ENCODE measurements at regions not wholly inside any gene's neighbourhood (a gene's known extent, or its start where the extent isn't known, plus 50 kb on each side); places are given as distances from the start of the nearest gene placed in this dataset.
"Not testable (repeated sequence)": the region's sequence is repeated elsewhere in the genome, so short reads cannot be mapped to it uniquely, and the experiment has no call there.

DNA sequence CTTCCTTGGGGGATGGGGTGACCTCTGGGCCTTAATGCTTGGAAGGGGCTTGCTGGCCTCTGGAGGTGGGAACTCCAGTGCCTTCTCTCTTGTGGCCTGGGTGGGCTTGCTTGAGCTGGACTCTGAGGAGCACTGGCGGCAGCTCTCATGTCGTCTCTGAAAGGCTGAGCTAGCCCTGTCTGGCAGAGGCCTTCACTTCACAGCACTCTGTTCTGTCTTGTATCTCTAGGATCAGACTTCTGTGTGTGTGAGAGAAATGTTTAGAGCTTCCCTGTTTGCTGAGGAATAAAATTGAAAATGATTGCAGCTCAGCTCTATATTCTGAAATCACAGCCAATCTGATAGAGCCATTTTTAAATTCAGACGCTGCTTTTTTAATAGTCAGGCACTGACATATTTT is 185.3 kb downstream of the KCNRG start:
- no peak for DNase-seq

DNA sequence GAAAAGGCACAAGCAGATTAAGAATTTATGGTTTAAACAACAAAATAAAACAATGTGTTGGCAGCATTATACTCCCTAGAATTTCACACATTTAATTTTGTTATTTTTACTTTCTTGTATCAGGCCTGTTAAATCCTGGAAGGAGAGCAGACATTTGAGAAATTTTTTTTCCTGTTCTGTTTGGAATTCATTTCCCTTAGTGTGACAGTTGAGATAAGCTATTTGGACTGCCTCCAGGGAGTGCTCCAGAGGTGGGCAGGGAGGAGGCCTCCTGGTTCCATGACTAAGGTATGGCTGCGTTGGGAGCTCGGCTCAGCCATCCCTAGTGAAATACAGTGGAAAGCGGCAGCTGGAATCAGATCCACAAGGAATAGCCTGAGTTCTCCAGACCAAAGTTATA is 185.7 kb downstream of the KCNRG start:
- no peak for DNase-seq

DNA sequence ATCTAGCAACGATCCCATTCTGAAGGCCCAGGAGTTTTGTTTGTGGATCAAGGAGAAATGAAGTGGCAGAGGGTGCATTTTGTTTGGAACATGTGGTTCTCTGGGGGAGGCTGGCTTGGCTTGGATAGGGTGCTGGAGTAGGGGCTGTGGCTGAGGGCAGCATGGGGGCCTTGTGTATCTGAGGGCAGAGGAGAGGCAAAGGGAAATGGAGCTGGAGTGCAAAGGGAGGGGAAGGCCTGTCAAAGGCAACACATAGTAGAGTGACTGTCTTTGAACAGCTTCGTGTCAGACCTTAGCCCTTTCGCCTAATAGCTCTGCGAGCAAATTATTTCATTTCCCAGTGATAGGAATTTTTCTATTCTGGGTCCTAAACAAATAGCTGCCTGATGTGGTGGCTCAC is 187.2 kb downstream of the KCNRG start:
- no peak for DNase-seq

DNA sequence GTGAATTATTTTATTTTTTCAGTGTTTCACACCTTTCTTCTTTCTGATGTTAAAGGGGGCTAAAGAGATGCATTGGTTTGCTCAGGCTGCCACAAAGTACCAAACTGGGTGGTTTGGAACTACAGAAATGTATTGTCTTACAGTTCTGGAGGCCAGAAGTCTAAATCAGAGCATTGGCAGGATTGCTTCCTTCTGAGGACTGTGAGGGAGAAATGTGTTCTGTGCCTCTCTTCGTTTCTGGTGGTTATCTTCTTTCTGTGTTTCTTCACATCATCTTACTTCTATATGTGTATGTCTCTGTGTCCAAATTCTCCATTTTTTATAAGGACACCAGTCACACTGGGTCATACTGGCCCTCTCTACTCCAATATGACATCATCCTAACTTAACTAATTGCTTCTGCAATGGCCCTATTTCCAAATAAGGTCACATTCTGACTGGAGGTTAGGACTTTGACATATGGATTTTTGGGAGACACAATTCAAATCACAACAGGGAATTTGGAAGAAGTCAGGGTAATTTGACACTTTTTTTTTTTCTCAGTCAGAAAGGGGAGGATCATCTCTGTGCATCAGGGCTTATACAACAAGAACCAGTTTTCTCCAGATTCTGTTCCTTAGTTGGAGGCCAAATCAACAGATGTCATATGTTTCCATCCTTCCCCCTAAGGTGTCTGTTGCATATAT is 188.2 kb downstream of the KCNRG start:
- no peak for DNase-seq

DNA sequence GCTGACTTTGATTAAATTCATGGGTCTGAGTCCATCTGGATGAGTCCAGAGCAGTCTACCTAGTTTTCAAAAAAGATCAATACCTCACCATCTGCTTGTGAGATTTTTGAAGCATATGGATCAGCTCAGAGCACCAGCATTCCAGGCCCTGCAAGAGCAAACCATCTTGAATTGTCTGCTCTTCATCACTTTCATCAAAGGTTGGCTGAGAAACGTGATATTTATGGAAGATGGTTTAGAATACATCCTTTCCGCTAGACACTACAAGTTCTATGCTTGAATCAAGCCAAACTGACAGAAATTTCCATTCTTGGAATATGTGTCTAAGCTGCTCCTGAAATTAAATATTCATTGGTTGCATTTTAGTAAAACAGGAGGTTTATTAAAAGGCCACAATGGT is 190.3 kb downstream of the KCNRG start:
- no peak for DNase-seq

DNA sequence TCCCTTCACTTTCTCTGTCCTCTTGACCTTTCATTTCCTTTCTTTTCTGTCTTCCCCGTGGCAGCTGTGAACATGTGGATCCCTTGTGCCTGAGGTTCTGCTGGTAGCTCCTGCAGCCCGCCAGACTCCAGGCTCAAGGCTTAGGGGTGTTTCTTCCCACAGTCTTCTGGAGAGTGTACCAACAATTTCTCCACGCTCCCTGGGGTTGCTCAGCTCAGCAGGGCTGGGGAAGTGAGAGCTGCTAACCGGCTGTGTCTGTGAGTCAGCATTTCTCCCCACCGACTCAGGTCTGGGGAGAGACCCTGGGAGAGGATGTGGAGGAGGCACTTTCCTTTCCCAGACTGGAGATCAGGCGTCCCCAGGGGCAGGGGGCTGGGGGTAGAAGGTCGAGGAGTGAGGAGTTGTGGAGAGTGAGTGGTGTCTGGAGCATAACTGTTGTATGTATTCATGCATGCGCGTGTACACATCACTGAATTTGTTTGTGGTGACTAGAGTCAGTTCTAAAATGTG is 193.6 kb downstream of the KCNRG start:
- DNase-seq, result no peak

DNA sequence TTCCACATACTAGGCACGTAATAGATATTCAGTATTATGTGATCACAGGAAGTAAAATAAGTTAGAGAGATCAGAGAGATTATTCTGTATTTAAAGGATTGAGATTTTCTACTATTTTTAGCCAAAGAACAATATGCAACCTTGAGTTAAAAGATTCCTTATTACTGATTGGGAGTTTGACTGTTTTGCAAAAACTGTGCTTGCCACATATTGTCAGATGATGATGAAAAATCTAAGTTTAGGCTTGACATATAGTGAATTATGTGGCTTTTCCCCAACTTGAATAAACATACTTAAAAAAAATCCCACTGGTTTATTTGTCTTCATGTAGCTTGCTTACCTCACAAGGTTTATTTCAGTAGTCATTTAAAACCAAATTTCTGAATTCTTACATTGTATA is 194.4 kb downstream of the KCNRG start:
- DNase-seq, result no peak

DNA sequence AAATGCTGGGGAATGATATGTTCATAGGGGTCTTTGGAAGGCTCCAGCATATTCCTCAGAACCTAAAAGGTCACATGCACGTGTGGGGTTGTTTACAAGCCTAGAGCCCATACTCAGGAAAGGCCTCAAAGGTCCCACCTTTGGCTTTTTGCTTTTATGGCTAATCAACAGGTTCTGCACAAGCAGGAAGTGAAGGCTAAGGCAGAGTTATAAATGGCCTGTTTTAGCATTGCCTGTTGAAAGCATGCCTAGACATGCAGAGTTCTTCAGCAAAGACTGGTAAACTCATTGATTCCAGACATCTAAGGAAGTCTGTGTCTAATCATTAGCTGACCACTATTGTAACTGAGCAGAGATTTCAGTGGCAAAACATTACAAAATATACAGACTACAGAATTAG is 198.3 kb downstream of the KCNRG start:
- DNase-seq, result no peak

DNA sequence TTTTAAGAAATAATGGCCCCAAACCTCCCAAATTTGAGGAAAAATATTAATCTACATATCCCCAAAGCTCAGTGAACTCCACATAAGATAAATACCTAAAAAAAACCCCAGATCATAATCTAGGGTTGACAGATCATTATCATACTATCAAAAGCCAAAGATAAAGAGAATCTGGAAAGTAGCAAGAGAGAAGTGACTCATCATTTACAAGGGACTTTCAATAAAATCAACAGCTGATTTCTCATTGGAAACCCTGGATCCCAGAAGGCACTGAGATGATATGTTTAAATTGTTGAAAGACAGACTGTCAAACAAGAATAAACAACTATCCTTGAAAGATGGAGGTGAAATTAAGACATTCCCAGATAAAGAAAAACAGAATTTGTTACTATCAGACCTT is 199.3 kb downstream of the KCNRG start:
- DNase-seq, result no peak

DNA sequence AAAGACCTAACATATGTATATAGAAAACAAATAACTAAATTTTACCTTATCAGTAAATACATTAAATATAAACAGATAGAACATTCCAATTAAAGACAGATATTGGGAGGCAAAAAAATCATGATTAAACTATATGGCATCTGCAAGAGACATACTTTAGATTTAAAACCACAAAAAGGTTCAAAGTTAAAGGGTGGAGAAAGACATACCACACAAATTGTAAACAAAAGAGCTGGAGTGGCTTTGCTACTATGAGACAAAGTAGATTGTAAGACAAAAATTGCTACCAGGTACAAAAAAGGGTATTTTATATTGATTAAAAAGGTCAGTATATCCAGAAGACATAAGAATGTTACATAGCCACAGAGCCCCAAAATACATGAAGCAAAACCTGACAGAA is 200.2 kb downstream of the KCNRG start:
- DNase-seq, result no peak

DNA sequence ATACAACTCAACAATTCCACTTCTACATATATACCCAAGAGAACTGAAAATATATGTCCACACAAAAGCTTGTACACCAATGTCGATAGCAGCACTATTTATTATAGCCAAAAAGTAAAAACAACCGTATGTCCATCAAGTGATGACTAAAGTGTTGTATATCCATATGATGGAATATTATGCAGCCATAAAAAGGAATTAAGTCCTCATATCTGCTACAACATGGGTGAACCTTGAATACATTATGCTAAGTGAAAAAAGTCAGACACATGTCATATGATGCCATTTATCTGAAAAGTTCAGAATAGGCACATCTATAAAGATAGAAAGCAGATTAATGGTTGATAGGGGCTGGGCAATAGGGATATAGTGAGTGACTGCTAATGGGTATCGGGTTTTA is 204.5 kb downstream of the KCNRG start:
- DNase-seq, result no peak

DNA sequence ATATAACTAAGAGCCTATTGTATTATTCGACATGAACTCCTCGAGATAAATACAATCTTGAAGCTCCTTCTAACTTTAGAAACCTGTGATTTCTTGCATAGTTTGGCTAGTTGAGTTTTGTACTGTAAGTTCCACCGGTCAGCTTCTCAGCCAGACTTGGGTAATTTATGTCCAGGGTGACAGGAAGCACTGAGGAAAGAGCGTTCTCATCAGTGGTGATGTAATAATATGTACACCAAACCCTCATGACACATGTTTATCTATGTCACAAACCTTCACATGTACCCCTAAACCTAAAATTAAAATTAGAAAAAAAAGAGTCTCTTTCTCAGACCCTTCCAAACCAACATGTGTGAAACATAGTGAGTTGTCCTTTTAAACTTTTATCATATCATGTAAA is 205.7 kb downstream of the KCNRG start:
- DNase-seq, result no peak

DNA sequence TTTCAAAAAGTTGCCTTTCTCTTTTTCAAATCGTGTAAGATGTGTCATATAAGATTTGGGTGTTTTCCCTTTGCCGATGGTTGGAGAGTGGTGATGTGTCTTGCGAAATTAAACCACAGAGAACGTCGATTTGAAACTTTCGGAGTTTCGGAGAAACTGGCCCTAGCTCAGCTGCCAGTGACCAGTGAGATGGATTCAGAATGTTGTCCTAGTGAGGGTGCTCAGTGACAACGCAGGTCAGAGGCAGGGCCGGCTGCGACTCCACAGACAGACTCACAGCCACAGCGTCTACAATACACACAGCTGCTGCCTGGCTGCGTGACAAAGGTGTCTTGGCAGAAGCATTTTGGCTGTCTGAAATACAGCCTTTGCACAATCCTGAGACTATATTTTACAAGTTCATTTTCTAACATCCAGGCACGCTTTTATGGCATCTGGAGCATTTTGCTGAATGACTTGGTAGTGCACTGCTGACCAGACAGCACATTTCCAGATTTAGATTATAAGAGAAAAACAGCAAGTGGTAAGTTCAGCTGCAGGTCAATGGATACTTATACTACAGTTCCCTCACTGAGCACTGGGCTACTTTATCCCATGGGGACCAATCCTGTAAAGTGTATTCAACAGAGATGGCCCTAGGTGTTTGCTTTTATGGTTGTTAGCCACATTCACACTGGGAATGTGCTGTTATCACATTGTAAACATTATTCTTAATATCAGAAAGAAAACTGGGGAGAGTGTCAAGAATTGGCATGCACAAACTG is 207.5 kb downstream of the KCNRG start:
- DNase-seq, result no peak

DNA sequence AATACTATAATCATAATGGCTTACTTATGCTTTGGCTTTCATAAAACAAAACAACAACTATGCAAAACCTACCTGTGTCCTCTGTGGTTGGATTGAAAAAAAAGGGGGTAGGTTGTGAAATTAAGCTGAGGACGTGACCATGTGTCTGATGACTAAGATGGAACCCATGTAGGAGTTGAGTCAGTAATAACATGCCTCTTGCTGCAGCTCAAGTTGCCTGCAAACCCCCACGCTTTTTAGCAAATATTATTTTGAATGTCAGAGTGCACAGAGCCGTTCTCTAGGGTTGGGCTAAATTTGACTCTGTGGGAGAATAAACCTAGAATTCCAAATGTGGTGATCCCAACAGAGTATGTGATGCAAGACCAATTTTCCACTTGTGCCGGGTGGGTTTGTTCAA is 209.3 kb downstream of the KCNRG start:
- DNase-seq, result no peak

DNA sequence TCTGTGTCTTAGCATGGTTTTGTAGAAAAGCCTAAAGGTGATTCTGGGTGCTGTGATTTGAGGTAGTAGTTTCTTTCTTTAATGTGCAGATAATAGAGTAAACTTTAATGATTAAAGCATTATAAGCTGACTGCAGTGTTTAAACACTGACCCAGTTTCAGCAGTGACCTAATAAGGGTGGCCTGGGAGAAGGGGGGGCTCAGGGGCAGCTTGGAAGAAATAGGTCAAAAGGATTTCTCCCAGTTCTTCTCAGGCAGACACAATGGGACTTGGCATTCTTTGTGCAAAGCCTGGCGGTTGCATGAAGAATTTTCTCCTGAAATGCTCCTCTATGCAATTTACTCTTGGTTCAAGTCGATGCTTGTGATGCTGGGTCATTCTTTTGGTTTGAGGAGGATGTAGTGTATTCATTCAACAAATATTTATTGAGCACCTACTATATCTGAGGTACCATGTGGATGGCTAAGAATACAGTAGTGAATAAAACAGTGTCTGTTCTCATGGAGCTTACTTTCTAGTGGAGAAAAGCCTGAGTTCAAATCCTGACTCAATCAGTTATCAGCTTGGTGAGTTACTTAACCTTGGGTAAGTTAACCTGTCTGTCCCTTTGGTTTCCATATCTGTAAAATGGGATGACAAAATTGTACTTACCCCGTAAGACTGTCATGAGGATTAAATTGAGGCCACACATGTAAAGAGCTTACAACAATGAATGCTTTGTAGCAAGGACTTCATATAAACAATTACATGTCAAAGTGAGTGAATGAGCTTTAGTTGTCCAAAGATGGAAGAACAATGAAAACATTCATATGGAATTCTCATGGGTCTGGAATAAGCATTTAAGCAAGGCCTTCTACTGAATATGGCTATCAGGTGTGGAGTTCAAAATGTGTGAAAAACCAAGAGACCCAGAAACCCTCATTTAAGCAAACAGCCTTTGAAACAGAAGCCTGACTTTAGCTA is 210.2 kb downstream of the KCNRG start:
- no peak for DNase-seq

DNA sequence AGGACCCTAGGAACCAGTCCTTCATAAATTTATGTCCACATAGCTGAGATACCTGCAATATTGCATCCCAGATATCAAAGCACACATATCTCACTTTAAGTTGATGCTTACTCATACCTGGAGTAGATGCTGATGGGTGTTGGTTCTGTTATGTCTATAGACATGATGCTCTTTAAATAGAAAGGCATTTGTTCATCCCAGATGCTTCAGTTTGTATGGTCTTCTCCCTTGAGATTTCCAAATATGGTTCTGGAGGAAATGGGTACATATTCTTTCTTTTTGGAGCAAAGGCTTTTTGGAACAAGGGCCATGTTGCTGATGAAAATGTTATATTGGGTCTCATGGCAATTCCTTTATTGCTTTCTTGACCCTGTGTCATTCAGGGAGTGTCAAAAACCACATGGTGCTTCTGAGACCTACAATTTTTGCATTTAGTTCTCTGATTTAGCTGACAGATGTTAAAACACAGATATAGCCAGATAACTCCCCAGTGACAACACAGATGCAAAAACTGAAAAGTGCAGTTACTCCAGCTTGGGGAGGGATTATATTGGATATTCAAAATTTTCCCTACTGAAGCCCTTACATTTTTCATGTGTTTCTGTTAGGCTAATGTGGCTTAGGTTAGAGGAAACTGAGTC is 211.4 kb downstream of the KCNRG start:
- DNase-seq, result no peak

DNA sequence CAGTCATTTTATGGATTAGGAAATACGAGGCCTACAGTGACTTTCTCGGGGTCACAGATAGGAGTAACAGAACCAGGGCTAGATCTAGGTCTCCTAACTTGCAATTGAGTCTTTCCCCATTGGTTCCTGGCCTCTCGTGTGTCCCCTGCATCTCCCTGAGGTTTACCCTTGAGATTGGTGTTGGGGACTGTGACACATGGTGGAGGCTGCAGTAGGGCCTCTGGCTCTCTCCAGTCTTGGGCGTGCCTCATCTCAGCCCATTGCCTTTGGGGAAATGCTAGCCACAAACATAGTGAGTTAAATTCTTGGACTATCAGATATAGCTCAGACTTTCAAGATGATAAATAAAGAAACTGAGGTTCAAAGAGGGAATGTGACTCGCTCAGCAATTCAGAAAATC is 212.1 kb downstream of the KCNRG start:
- no peak for DNase-seq

DNA sequence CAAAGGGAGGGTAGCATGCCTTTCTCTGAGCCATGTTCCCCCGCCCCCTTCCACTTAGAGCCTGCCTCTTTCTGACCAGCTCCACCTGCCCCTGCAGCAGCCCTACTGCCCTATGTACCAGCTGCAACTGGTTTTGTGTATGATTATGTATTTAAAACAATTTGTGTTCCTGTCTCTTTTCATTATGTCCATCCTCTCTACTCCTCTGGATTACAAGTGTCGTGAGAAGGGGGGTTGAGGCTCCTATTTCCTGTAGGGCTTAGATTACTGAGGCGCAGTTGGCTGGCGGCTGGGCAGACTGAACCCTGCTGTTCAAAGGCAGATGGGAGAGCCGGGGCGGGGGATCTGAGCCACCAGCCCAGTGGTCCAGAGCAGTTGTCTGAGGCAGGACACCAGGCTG is 213.3 kb downstream of the KCNRG start:
- DNase-seq, result no peak

DNA sequence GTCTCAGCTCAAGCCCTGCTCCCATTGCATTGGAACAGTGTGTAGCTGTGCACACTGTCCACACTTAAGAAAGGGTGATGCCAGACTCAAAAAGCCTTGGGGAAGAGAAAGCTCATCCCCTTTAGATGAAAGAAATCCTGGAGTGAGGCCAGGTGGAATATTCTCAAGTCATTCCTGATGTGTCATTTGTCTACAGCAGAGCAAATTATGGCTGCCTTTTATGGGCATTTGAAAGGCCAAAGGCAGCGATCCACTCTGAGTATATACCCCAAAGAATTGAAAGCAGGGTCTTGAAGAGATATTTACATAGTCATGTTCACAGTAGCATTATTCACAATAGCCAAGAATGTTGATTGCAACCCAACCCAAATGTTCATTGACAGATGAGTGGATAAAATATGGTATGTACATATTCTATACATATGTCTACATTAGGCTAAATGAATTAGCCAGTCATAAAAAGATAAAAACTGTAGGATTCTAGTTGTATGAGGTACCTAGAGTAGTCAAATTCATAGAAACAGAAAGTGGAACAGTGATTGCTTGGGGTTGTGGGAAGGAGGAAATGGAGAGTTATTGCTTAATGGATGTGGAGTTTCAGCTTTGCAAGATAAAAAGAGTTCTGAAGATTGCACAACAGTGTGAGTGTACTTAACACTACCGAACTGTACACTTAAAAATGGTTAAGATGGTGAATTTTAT is 214.9 kb downstream of the KCNRG start:
- DNase-seq, result no peak

DNA sequence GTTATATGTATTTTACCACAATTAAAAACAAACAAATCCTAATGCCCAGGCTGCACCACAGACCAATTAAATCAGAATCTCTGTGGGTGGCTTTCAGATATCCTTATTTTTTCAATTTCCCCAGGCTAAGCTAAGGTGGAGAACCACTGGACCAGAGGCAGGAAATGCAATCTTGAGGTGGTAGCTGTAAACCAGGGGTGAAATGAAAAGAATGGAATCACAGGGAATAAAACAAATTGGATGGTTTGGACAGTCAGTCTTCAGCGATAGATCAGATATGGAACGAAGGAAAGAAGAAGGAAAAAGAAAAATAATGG is 215.4 kb downstream of the KCNRG start:
- no peak for DNase-seq

DNA sequence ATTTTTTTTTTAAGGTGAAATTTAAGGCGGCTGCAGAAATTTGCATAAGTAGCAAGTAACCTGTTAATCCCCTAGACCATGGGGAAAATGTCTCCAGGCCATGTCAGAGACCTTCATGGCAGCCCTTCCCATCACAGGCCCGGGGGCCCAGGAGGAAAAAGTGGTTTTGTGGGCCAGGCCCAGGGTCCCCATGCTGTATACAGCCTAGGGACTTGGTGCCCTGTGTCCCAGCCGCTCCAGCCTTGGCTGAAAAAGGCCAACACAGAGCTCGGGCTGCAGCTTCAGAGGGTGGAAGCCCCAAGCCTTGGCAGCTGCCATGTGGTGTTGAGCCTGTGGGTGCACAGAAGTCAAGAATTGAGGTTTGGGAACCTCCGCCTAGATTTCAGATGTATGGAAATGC is 218.3 kb downstream of the KCNRG start:
- not testable (repeated sequence) for DNase-seq

DNA sequence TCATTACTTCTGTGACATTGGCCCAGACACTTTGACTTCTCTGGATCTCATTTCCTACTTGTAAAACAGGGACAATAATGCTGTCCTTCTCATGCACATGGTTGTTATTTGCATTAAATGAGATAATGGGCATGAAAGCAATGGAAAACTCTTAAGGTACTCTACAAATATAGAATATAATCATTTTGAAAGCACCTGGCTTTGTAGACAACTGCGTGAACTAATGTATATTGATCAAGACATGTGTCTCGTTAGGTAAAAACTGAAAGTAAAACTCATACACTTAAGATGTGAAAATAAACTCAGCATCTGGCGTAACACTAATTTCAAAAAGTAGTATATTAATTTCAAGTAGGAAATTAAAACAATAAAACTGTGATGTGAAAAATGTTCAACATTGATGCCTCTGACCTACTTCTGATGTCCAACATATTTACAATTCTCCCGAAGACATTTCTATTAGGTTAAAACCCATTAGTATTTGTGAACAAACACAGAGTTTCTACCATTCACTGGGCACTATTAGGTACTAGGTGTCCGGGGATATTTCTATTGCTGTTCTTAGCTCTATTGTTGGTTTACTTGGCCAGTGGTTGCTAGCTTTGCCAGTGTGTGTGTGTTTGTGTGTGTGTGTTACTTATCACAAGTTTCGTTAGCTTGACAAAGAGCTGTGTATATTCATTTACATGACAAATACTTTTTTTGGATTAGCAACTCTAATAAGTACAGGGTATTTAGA is 220.5 kb downstream of the KCNRG start:
- no peak for DNase-seq

All from cortex of kidney (tissue), 1 donor.